Astrocyte (in vitro differentiated cells and primary cell): ENCODE measurements at regions not wholly inside any gene's neighbourhood (a gene's known extent, or its start where the extent isn't known, plus 50 kb on each side); places are given as distances from the start of the nearest gene placed in this dataset.

ENCODE experiments used
- DNase-seq: peaks from one replicate; pipeline ENCODE4 v3.0.0-alpha.2; 2010; ENCODE audit warnings: low read depth
- FAIRE-seq: peaks from 2 replicates; lab custom pipeline; 2011; peaks lifted over from hg19 to GRCh38; lab: Jason Lieb, UNC
- H2AFZ ChIP-seq: 2 replicates; pipeline ENCODE4 v1.6.0; 2012; ENCODE audit warnings: low read depth, low read length, inconsistent platforms
- H3K27ac ChIP-seq: 2 replicates; pipeline ENCODE4 v1.5.1; 2011; ENCODE audit warnings: low read depth, low read length, inconsistent platforms
- H3K27me3 ChIP-seq: 2 replicates; pipeline ENCODE4 v1.6.0; 2011; ENCODE audit warnings: low read length, inconsistent platforms; ENCODE audit not compliant: insufficient read depth
- H3K36me3 ChIP-seq: 2 replicates; pipeline ENCODE4 v1.5.1; 2011; ENCODE audit warnings: low read length, inconsistent platforms; ENCODE audit not compliant: insufficient read depth
- H3K4me1 ChIP-seq: 2 replicates; pipeline ENCODE4 v1.5.1; 2011; ENCODE audit warnings: low read length, inconsistent platforms; ENCODE audit not compliant: insufficient read depth
- H3K4me2 ChIP-seq: 2 replicates; pipeline ENCODE4 v1.6.0; 2012; ENCODE audit warnings: low read length, inconsistent platforms
- H3K4me3 ChIP-seq: 2 replicates; pipeline ENCODE4 v1.5.1; 2011; ENCODE audit warnings: low read depth, mild to moderate bottlenecking, low read length, inconsistent platforms; ENCODE audit not compliant: insufficient read depth
- H3K79me2 ChIP-seq: 2 replicates; pipeline ENCODE4 v1.6.0; 2012; ENCODE audit warnings: mild to moderate bottlenecking, low read length, inconsistent platforms; ENCODE audit not compliant: insufficient read depth
- H3K9ac ChIP-seq: 2 replicates; pipeline ENCODE4 v1.6.0; 2012; ENCODE audit warnings: mild to moderate bottlenecking, low read length, inconsistent platforms
- H3K9me3 ChIP-seq: 2 replicates; pipeline ENCODE4 v1.5.1; 2012; ENCODE audit warnings: low read depth, mild to moderate bottlenecking, low read length, inconsistent platforms; ENCODE audit not compliant: insufficient read depth
- H4K20me1 ChIP-seq: 2 replicates; pipeline ENCODE4 v1.6.0; 2012; ENCODE audit warnings: low read length, inconsistent platforms; ENCODE audit not compliant: insufficient read depth
- H3K27ac Mint-ChIP-seq: one replicate; pipeline ENCODE4 v1.8.0; 2021; ENCODE audit warnings: mild to moderate bottlenecking, mixed read lengths; ENCODE audit not compliant: unreplicated experiment
- H3K27me3 Mint-ChIP-seq: one replicate; pipeline ENCODE4 v1.8.0; 2021; ENCODE audit warnings: low read depth, mixed read lengths; ENCODE audit not compliant: unreplicated experiment
- H3K36me3 Mint-ChIP-seq: one replicate; pipeline ENCODE4 v1.8.0; 2021; ENCODE audit warnings: low read depth, mixed read lengths; ENCODE audit not compliant: unreplicated experiment
- H3K4me1 Mint-ChIP-seq: one replicate; pipeline ENCODE4 v1.8.0; 2021; ENCODE audit warnings: low read depth, mixed read lengths; ENCODE audit not compliant: unreplicated experiment
- H3K4me3 Mint-ChIP-seq: one replicate; pipeline ENCODE4 v1.8.0; 2021; ENCODE audit warnings: mild to moderate bottlenecking, moderate library complexity, mixed read lengths; ENCODE audit not compliant: unreplicated experiment
- H3K9me3 Mint-ChIP-seq: one replicate; pipeline ENCODE4 v1.8.0; 2021; ENCODE audit warnings: mild to moderate bottlenecking, mixed read lengths; ENCODE audit not compliant: unreplicated experiment
- CTCF ChIP-seq: IDR thresholded peaks from 2 replicates; pipeline ENCODE4 v1.5.1; 2011; ENCODE audit warnings: low read depth, mild to moderate bottlenecking, inconsistent platforms, low read length, moderate library complexity; ENCODE audit not compliant: insufficient read depth
- EZH2 ChIP-seq: IDR thresholded peaks from 2 replicates; pipeline ENCODE4 v1.6.1; 2012; ENCODE audit warnings: mild to moderate bottlenecking, low read length, inconsistent platforms; ENCODE audit not compliant: insufficient read depth

- TF ChIP-seq EZH2, result no peak
- no peak for TF ChIP-seq CTCF
- no peaks in the 10 kb centered on the region for H3K79me2 ChIP-seq
- H3K36me3 Mint-ChIP-seq, result peaks cover 2% of the 10 kb centered on the region
- no peak overlapping the region for H3K4me3 Mint-ChIP-seq
- H3K27ac Mint-ChIP-seq, result no peak overlapping the region
- no peak overlapping the region for H3K27ac ChIP-seq
- no peak overlapping the region for H3K9ac ChIP-seq
- no peak overlapping the region for H2AFZ ChIP-seq
- no peak overlapping the region for H3K4me2 ChIP-seq
- no peaks in the 10 kb centered on the region for H3K4me1 Mint-ChIP-seq
- no peak for FAIRE-seq
- no peak overlapping the region for H3K4me3 ChIP-seq
- H3K9me3 Mint-ChIP-seq, result peaks cover 2% of the 10 kb centered on the region
- DNase-seq, result no peak
- H3K9me3 ChIP-seq, result no peaks in the 10 kb centered on the region
- no peaks in the 10 kb centered on the region for H3K27me3 ChIP-seq
- H3K36me3 ChIP-seq, result no peaks in the 10 kb centered on the region
- no peaks in the 10 kb centered on the region for H3K4me1 ChIP-seq
- H4K20me1 ChIP-seq, result no peaks in the 10 kb centered on the region
- peaks cover 33% of the 10 kb centered on the region for H3K27me3 Mint-ChIP-seq
Observed at GRCh38 chr9:135289081-135289491, 190.5 kb upstream of the PPP1R26 start.

DNA sequence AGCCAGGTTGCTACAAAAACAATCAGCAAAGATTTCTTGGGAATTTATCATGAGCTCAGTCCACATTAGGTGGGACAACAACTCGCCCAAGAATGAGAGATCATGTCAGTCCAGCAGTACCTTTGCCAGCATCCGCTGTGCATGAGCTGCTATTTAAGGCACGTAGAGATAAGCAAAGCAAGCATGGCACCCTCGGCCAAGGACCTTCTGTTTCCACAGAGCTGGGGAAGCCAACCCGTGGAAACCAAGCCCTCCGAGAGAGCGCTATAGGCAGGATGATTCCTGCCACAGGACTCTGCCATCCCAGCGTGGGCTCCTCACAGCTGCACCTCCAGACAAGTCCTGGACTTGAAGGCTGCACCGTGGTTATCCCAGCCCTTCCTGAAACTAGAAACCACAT lies 189.5 kb upstream of the PPP1R26 start:
- H2AFZ ChIP-seq, result no peak overlapping the region
- FAIRE-seq (no peak), DNase-seq (no peak)
- Mint-ChIP-seq H3K9me3 (peaks cover 2% of the 10 kb centered on the region), H3K36me3 (peaks cover 2% of the 10 kb centered on the region), H3K4me1 (no peaks in the 10 kb centered on the region), H3K4me3 (no peak overlapping the region), H3K27ac (no peak overlapping the region), H3K27me3 (peaks cover 33% of the 10 kb centered on the region)
- no peak overlapping the region for H3K4me2 ChIP-seq
- H3K79me2 ChIP-seq, result no peaks in the 10 kb centered on the region
- H3K4me3 ChIP-seq, result no peak overlapping the region
- H3K36me3 ChIP-seq, result no peaks in the 10 kb centered on the region
- no peaks in the 10 kb centered on the region for H3K27me3 ChIP-seq
- no peaks in the 10 kb centered on the region for H3K9me3 ChIP-seq
- TF ChIP-seq EZH2, result no peak
- no peak for TF ChIP-seq CTCF
- no peaks in the 10 kb centered on the region for H4K20me1 ChIP-seq
- H3K9ac ChIP-seq, result no peak overlapping the region
- no peaks in the 10 kb centered on the region for H3K4me1 ChIP-seq
- H3K27ac ChIP-seq, result no peak overlapping the region

DNA sequence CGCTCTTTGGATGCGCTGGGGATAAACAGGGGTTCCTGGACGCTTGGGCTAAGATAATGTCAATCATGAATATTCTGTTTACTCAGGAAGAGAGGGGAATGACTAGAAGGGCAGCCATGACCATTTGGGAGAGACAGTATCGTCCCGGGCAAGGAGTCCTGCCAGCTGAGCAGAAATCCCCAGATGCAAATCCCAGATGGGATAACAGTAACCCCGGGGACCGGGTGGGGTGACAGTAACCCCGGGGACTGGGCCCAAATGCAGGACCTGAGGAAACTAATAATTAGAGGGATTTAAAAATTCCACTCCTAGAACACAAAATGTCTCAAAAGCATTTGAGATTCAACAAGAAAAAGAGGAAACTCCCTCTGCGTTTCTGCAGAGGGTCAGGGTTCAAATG lies 189.0 kb upstream of the PPP1R26 start:
- peaks cover 33% of the 10 kb centered on the region for H3K27me3 Mint-ChIP-seq
- no peak overlapping the region for H3K27ac ChIP-seq
- no peaks in the 10 kb centered on the region for H3K4me1 Mint-ChIP-seq
- no peak overlapping the region for H3K9ac ChIP-seq
- H3K79me2 ChIP-seq, result no peaks in the 10 kb centered on the region
- H3K4me3 Mint-ChIP-seq, result no peak overlapping the region
- peaks cover 2% of the 10 kb centered on the region for H3K9me3 Mint-ChIP-seq
- H3K4me1 ChIP-seq, result no peaks in the 10 kb centered on the region
- H2AFZ ChIP-seq, result no peak overlapping the region
- FAIRE-seq (no peak), DNase-seq (no peak)
- no peaks in the 10 kb centered on the region for H3K9me3 ChIP-seq
- no peak for TF ChIP-seq CTCF
- no peak for TF ChIP-seq EZH2
- H3K36me3 Mint-ChIP-seq, result peaks cover 2% of the 10 kb centered on the region
- no peaks in the 10 kb centered on the region for H4K20me1 ChIP-seq
- H3K27me3 ChIP-seq, result no peaks in the 10 kb centered on the region
- no peak overlapping the region for H3K4me2 ChIP-seq
- H3K36me3 ChIP-seq, result no peaks in the 10 kb centered on the region
- H3K4me3 ChIP-seq, result no peak overlapping the region
- H3K27ac Mint-ChIP-seq, result no peak overlapping the region
